HG03457 (cell line): ENCODE measurements at regions not wholly inside any gene's neighbourhood (a gene's known extent, or its start where the extent isn't known, plus 50 kb on each side); places are given as distances from the start of the nearest gene placed in this dataset.
A peak's percentile ranks its signal among the peaks of the same experiment; 100 is the strongest.

Experiments
- ATAC-seq: cut with Tn5 transposase; IDR thresholded peaks from one replicate; pipeline ENCODE4 v1.9.1; 2021; ENCODE audit warnings: moderate number of reproducible peaks; ENCODE audit not compliant: unreplicated experiment

- no peak for ATAC-seq
These were observed 151.0 kb upstream of the DKK2 start for GRCh38 chr4:107187091-107187490.

GRCh38 chr4:107183155-107183774, 147.2 kb upstream of the DKK2 start:
- peak; percentile 98 for ATAC-seq

GRCh38 chr4:107182347-107182746, 146.2 kb upstream of the DKK2 start:
- no peak for ATAC-seq

- ATAC-seq = no peak
These were observed 130.8 kb upstream of the DKK2 start for GRCh38 chr4:107166873-107167450.

GRCh38 chr4:107166181-107166580, 130.1 kb upstream of the DKK2 start:
- ATAC-seq = no peak

GRCh38 chr4:107164962-107165475, 128.9 kb upstream of the DKK2 start:
- ATAC-seq = no peak

GRCh38 chr4:107156443-107156842, 120.3 kb upstream of the DKK2 start:
- ATAC-seq = no peak

GRCh38 chr4:107155366-107155765, 119.3 kb upstream of the DKK2 start:
- ATAC-seq = no peak

- ATAC-seq = no peak
These were observed 117.8 kb upstream of the DKK2 start for GRCh38 chr4:107153956-107154355.

GRCh38 chr4:107153228-107153627, 117.1 kb upstream of the DKK2 start:
- no peak for ATAC-seq

GRCh38 chr4:107151173-107151572, 115.1 kb upstream of the DKK2 start:
- no peak for ATAC-seq

GRCh38 chr4:107148904-107149303, 112.8 kb upstream of the DKK2 start:
- no peak for ATAC-seq

- ATAC-seq = no peak
These were observed 111.8 kb upstream of the DKK2 start for GRCh38 chr4:107147873-107148272.

- ATAC-seq = no peak
These were observed 102.3 kb upstream of the DKK2 start for GRCh38 chr4:107138433-107138832.

GRCh38 chr4:107133965-107134653, 98.0 kb upstream of the DKK2 start:
- ATAC-seq = no peak

- ATAC-seq = no peak
These were observed 95.2 kb upstream of the DKK2 start for GRCh38 chr4:107131295-107131694.

- ATAC-seq = no peak
These were observed 94.0 kb upstream of the DKK2 start for GRCh38 chr4:107130157-107130556.

GRCh38 chr4:107129611-107130010, 93.5 kb upstream of the DKK2 start:
- no peak for ATAC-seq

- ATAC-seq = no peak
These were observed 93.0 kb upstream of the DKK2 start for GRCh38 chr4:107129076-107129475.

- ATAC-seq = no peak
These were observed 92.0 kb upstream of the DKK2 start for GRCh38 chr4:107128116-107128515.

- ATAC-seq = no peak
These were observed 89.4 kb upstream of the DKK2 start for GRCh38 chr4:107125496-107125895.

- ATAC-seq = no peak
These were observed 86.6 kb upstream of the DKK2 start for GRCh38 chr4:107122736-107123135.
